Loucy (cell line): ENCODE measurements at regions not wholly inside any gene's neighbourhood (a gene's known extent, or its start where the extent isn't known, plus 50 kb on each side); places are given as distances from the start of the nearest gene placed in this dataset.

Experiments
- H2AFZ ChIP-seq: fragments of 200-600 bp; sonication (generic); 2 replicates; pipeline ENCODE4 v1.6.0; 2016; ENCODE audit warnings: antibody characterized with exemption, mild to moderate bottlenecking, low read length, moderate library complexity
- H3F3A ChIP-seq: fragments of 200-600 bp; 2 replicates; pipeline ENCODE4 v1.6.0; 2016; ENCODE audit warnings: antibody characterized with exemption, low read depth, mild to moderate bottlenecking
- H3K27me3 ChIP-seq: fragments of 200-600 bp; sonication (generic); 2 replicates; pipeline ENCODE4 v1.6.1; 2014; ENCODE audit warnings: low read length, mild to moderate bottlenecking; ENCODE audit not compliant: insufficient read depth, poor library complexity, severe bottlenecking
- H3K36me3 ChIP-seq: fragments of 200-600 bp; sonication (generic); 2 replicates; pipeline ENCODE4 v1.6.1; 2016; ENCODE audit warnings: low read length; ENCODE audit not compliant: insufficient read depth
- H3K4me1 ChIP-seq: fragments of 200-600 bp; sonication (generic); 2 replicates; pipeline ENCODE4 v1.5.1; 2014; ENCODE audit warnings: low read length, mild to moderate bottlenecking; ENCODE audit not compliant: insufficient read depth, poor library complexity, severe bottlenecking
- H3K4me2 ChIP-seq: fragments of 200-600 bp; sonication (generic); 2 replicates; pipeline ENCODE4 v1.6.0; 2014; ENCODE audit warnings: antibody characterized with exemption, low read length, low read depth, mild to moderate bottlenecking; ENCODE audit not compliant: poor library complexity, severe bottlenecking
- H3K4me3 ChIP-seq: fragments of 200-600 bp; sonication (generic); 2 replicates; pipeline ENCODE4 v1.5.1; 2014; ENCODE audit warnings: low read length, mild to moderate bottlenecking, mixed read lengths; ENCODE audit not compliant: poor library complexity, severe bottlenecking
- H3K79me2 ChIP-seq: fragments of 200-600 bp; sonication (generic); 2 replicates; pipeline ENCODE4 v1.6.1; 2014; ENCODE audit warnings: low read length; ENCODE audit not compliant: insufficient read depth
- H3K9ac ChIP-seq: fragments of 200-600 bp; sonication (generic); 2 replicates; pipeline ENCODE4 v1.6.0; 2014; ENCODE audit warnings: mild to moderate bottlenecking, low read depth, low read length, moderate library complexity; ENCODE audit not compliant: poor library complexity, severe bottlenecking
- H3K9me2 ChIP-seq: fragments of 200-600 bp; sonication (generic); replicated peaks from 2 replicates; pipeline ENCODE4 v1.6.1; 2016; ENCODE audit warnings: low read depth, low read length, mixed read lengths
- H3K9me3 ChIP-seq: fragments of 200-600 bp; sonication (generic); 2 replicates; pipeline ENCODE4 v1.6.1; 2014; ENCODE audit warnings: mild to moderate bottlenecking, antibody characterized with exemption, low read length, low read depth; ENCODE audit not compliant: insufficient read depth
- H4K20me1 ChIP-seq: fragments of 200-600 bp; sonication (generic); 2 replicates; pipeline ENCODE4 v1.6.0; 2014; ENCODE audit warnings: antibody characterized with exemption, low read length, mild to moderate bottlenecking; ENCODE audit not compliant: insufficient read depth, poor library complexity, severe bottlenecking
- EZH2phosphoT487 ChIP-seq: fragments of 200-600 bp; IDR thresholded peaks from 2 replicates; pipeline ENCODE4 v1.6.1; 2018; ENCODE audit warnings: antibody characterized with exemption, mild to moderate bottlenecking, moderate library complexity, borderline replicate concordance
- TF ChIP-seq, protein P1 (sequence below): fragments of 200-600 bp; sonication (generic); conservative IDR thresholded peaks from 2 replicates; pipeline ENCODE4 v1.5.1; 2014; ENCODE audit warnings: mild to moderate bottlenecking, antibody characterized with exemption, low read length

DNA sequence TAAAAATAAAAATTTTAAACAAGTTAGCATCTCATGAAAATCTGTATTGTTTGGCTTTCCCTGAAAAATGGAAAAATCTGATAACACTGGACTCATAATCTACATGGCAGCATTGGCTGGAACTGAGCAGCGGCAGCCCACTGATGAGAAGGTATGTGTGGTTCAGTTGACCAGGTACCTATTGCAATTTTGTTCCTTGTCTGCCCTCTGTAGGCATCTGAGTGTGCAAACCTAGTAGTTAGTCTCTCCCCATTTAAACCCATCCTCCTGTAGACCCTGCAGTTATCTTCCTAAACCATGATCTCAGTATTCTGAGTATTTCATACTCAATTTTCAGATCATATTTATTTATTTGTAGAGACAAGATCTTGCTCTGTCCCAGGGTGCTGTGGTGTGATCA is 59.4 kb upstream of the SERBP1 start:
- Histone ChIP-seq H3K36me3 (no peaks in the 10 kb centered on the region), H3K4me3 (no peak overlapping the region), H3K4me2 (no peak overlapping the region), H3K4me1 (no peaks in the 10 kb centered on the region), H3K79me2 (no peaks in the 10 kb centered on the region), H3K27me3 (no peaks in the 10 kb centered on the region), H3K9me3 (no peaks in the 10 kb centered on the region), H3K9me2 (no peaks in the 10 kb centered on the region), H3K9ac (no peak overlapping the region), H2AFZ (no peak overlapping the region), H3F3A (no peaks in the 10 kb centered on the region), H4K20me1 (no peaks in the 10 kb centered on the region)
- TF ChIP-seq, protein P1, sequence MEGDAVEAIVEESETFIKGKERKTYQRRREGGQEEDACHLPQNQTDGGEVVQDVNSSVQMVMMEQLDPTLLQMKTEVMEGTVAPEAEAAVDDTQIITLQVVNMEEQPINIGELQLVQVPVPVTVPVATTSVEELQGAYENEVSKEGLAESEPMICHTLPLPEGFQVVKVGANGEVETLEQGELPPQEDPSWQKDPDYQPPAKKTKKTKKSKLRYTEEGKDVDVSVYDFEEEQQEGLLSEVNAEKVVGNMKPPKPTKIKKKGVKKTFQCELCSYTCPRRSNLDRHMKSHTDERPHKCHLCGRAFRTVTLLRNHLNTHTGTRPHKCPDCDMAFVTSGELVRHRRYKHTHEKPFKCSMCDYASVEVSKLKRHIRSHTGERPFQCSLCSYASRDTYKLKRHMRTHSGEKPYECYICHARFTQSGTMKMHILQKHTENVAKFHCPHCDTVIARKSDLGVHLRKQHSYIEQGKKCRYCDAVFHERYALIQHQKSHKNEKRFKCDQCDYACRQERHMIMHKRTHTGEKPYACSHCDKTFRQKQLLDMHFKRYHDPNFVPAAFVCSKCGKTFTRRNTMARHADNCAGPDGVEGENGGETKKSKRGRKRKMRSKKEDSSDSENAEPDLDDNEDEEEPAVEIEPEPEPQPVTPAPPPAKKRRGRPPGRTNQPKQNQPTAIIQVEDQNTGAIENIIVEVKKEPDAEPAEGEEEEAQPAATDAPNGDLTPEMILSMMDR, result peak; percentile 72
- no peak for TF ChIP-seq EZH2phosphoT487

DNA sequence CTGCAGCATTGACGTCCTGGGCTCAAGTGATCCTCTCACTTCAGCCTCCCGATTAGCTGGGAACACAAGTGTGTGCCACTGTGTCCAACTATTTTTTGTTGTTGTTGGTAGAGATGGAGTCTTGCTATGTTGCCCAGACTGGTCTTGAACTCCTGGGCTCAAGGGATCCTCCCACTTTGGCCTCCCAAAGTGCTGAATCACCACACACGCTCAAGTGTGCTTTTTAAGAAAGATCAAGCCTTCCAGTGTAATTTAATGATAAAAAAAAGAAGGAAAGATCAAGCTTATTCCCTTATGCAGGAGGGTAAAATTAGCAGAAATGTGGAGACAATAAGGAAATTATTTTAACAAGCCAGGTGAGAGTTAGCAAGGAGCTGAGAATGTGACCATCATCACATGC is 61.1 kb upstream of the SERBP1 start:
- H4K20me1 ChIP-seq, result no peaks in the 10 kb centered on the region
- H3K79me2 ChIP-seq, result no peaks in the 10 kb centered on the region
- no peak overlapping the region for H3K4me3 ChIP-seq
- no peak overlapping the region for H3K4me2 ChIP-seq
- no peak overlapping the region for H3K9ac ChIP-seq
- H3K4me1 ChIP-seq, result no peaks in the 10 kb centered on the region
- no peaks in the 10 kb centered on the region for H3K27me3 ChIP-seq
- H3K9me2 ChIP-seq, result no peaks in the 10 kb centered on the region
- H3F3A ChIP-seq, result no peaks in the 10 kb centered on the region
- no peaks in the 10 kb centered on the region for H3K36me3 ChIP-seq
- H3K9me3 ChIP-seq, result no peaks in the 10 kb centered on the region
- no peak for TF ChIP-seq EZH2phosphoT487
- TF ChIP-seq, protein P1, result no peak
- H2AFZ ChIP-seq, result no peak overlapping the region

DNA sequence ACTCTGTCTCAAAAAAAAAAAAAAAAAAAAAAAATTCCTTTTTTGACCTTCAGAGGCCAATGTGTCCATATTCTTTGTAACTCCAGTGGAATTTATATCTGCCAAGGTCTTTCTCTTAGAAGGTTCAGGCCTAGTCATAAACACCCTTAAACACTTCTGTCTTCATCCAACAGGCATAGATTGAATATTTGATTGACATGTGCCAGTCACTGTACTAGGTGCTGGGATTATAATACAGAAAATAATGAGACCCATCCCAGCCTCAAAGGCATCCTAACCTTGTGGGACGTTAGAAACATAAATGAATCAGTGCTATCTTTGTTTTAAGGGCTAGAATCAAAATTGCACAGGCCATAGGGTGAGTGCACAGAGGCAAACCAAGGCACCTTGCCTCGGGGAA is 62.9 kb upstream of the SERBP1 start:
- no peaks in the 10 kb centered on the region for H3F3A ChIP-seq
- H3K27me3 ChIP-seq, result no peaks in the 10 kb centered on the region
- H2AFZ ChIP-seq, result no peak overlapping the region
- TF ChIP-seq EZH2phosphoT487, result no peak
- TF ChIP-seq, protein P1, result no peak
- no peak overlapping the region for H3K4me2 ChIP-seq
- H3K79me2 ChIP-seq, result no peaks in the 10 kb centered on the region
- no peaks in the 10 kb centered on the region for H3K9me3 ChIP-seq
- H4K20me1 ChIP-seq, result no peaks in the 10 kb centered on the region
- H3K4me1 ChIP-seq, result no peaks in the 10 kb centered on the region
- no peak overlapping the region for H3K4me3 ChIP-seq
- H3K9me2 ChIP-seq, result no peaks in the 10 kb centered on the region
- H3K36me3 ChIP-seq, result no peaks in the 10 kb centered on the region
- H3K9ac ChIP-seq, result no peak overlapping the region
